K562 (cell line): ENCODE measurements at regions not wholly inside any gene's neighbourhood (a gene's known extent, or its start where the extent isn't known, plus 50 kb on each side); places are given as distances from the start of the nearest gene placed in this dataset.

ENCODE experiments used
- ATAC-seq: fragments of 200-7000 bp; cut with Tn5 transposase; 3 replicates; pipeline ENCODE4 v1.9.1; 2020; ENCODE audit warnings: moderate library complexity
- BruUV-seq: library from RNA; stranded (reverse); fragments of 400-500 nt; replicated peaks from 2 replicates; lab custom pipeline; 2021; lab: Mats Ljungman, UMichigan
- CTCF ChIA-PET: fragments of 300-600 bp; formaldehyde crosslinking; extraction: SDS; loops from one replicate; lab custom pipeline; 2021; ENCODE audit warnings: low intra/inter-chr PET ratio; lab: Yijun Ruan, JAX
- POLR2A ChIA-PET: fragments of 300-600, 350-650 bp; sonication (Branson Sonifier 250); formaldehyde crosslinking; extraction: SDS; loops from one replicate; lab custom pipeline; 2021; ENCODE audit warnings: antibody characterized with exemption, inconsistent platforms; lab: Yijun Ruan, JAX
- DNase-seq, 4 experiments: peaks; one replicate each; pipeline versions ENCODE4 v3.0.0 to v3.0.0-alpha.2; 2011 to 2018; ENCODE audit warnings: low spot score in 3 of 4, mixed read lengths in 3 of 4; ENCODE audit errors: extremely low read depth in 1 of 4
- FAIRE-seq: peaks from 2 replicates; lab custom pipeline; 2011; peaks lifted over from hg19 to GRCh38; lab: Jason Lieb, UNC
- H2AFZ ChIP-seq: 2 replicates; pipeline ENCODE4 v1.6.0; 2011; ENCODE audit warnings: low read depth, low read length, control low read depth, inconsistent platforms
- H3K27ac ChIP-seq: fragments of 200-600 bp; 3 replicates; pipeline ENCODE4 v1.8.0; 2011; ENCODE audit warnings: low read depth, mild to moderate bottlenecking, control low read depth, inconsistent platforms, low read length, moderate library complexity, mixed read lengths; ENCODE audit errors: extremely low read depth
- H3K27me3 ChIP-seq, 2 experiments: fragments of 300-600 bp in 1 of 2; 2 replicates in 1 of 2; 3 replicates in 1 of 2; pipeline versions ENCODE4 v1.6.0 to v1.8.0; 2011; ENCODE audit warnings: inconsistent platforms in 2 of 2, low read length in 2 of 2, mild to moderate bottlenecking in 1 of 2, mixed read lengths in 1 of 2, moderate library complexity in 1 of 2; ENCODE audit not compliant: control insufficient read depth in 2 of 2, insufficient read depth in 2 of 2
- H3K36me3 ChIP-seq: fragments of 300-600 bp; 3 replicates; pipeline ENCODE4 v1.8.0; 2011; ENCODE audit warnings: mild to moderate bottlenecking, low read length, inconsistent platforms; ENCODE audit not compliant: control insufficient read depth, insufficient read depth
- H3K4me1 ChIP-seq, 2 experiments: fragments of 200-600 bp in 1 of 2; replicated peaks in 1 of 2; 2 replicates in 1 of 2; 3 replicates in 1 of 2; pipeline versions ENCODE4 v1.5.1 to v1.8.0; 2011; ENCODE audit warnings: inconsistent platforms in 2 of 2, low read length in 2 of 2, mild to moderate bottlenecking in 1 of 2, mixed read lengths in 1 of 2, moderate library complexity in 1 of 2; ENCODE audit not compliant: control insufficient read depth in 2 of 2, insufficient read depth in 2 of 2
- H3K4me2 ChIP-seq: 2 replicates; pipeline ENCODE4 v1.6.1; 2011; ENCODE audit warnings: low read length, control low read depth, inconsistent platforms, mixed read lengths; ENCODE audit not compliant: insufficient read depth
- H3K4me3 ChIP-seq: fragments of 200-600 bp; sonication (generic), shearing (Covaris generic); 2 replicates; pipeline ENCODE4 v1.5.1; 2016; ENCODE audit warnings: control low read depth, inconsistent platforms
- H3K79me2 ChIP-seq: fragments of 200-600 bp; 3 replicates; pipeline ENCODE4 v1.8.0; 2011; ENCODE audit warnings: low read length, inconsistent platforms; ENCODE audit not compliant: control insufficient read depth, insufficient read depth
- H3K9ac ChIP-seq, 2 experiments: 2 replicates each; pipeline versions ENCODE4 v1.6.0 to v1.6.1; 2011; ENCODE audit warnings: low read depth in 2 of 2, low read length in 2 of 2, control low read depth in 1 of 2, inconsistent platforms in 1 of 2, mild to moderate bottlenecking in 1 of 2, mixed read lengths in 1 of 2; ENCODE audit not compliant: insufficient read depth in 1 of 2
- H3K9me1 ChIP-seq: one replicate; pipeline ENCODE4 v1.6.0; 2011; ENCODE audit warnings: inconsistent platforms, mild to moderate bottlenecking, low read length, moderate library complexity; ENCODE audit not compliant: control insufficient read depth, insufficient read depth
- H3K9me3 ChIP-seq: replicated peaks from 2 replicates; pipeline ENCODE4 v1.5.1; 2011; ENCODE audit warnings: low read depth, low read length, inconsistent platforms; ENCODE audit not compliant: control insufficient read depth, insufficient read depth
- H4K20me1 ChIP-seq: replicated peaks from 2 replicates; pipeline ENCODE4 v1.6.1; 2011; ENCODE audit warnings: low read length, inconsistent platforms, mixed read lengths; ENCODE audit not compliant: control insufficient read depth, insufficient read depth
- ELF1 ChIP-seq: fragments of 200-800 bp; sonication (Bioruptor generic); IDR thresholded peaks from 2 replicates; pipeline ENCODE4 v1.6.1; 2016; ENCODE audit warnings: missing genetic modification characterization, missing compliant biosample characterization
- HMG20B ChIP-seq: fragments of 250-450 bp; sonication (Bioruptor Pico); IDR thresholded peaks from 2 replicates; pipeline ENCODE4 v1.5.0; 2021; ENCODE audit warnings: mild to moderate bottlenecking
- RAD21 ChIP-seq, 2 experiments: fragments of 250-450 bp in 1 of 2; fragments of 450-650 bp in 1 of 2; sonication (Bioruptor Pico) in 1 of 2; formaldehyde crosslinking in 1 of 2; IDR thresholded peaks in 1 of 2; conservative IDR thresholded peaks in 1 of 2; 2 replicates each; pipeline versions ENCODE4 v1.4.0 to v1.8.0; 2020 to 2022; ENCODE audit warnings: mild to moderate bottlenecking in 2 of 2, moderate library complexity in 1 of 2
- SMARCC2 ChIP-seq: fragments of 450-650 bp; IDR thresholded peaks from 2 replicates; pipeline ENCODE4 v1.6.1; 2017; ENCODE audit warnings: antibody characterized with exemption, moderate library complexity, mild to moderate bottlenecking, low read depth
- SNRNP70 ChIP-seq: fragments of 200-400 bp; formaldehyde crosslinking; optimal IDR thresholded peaks from 2 replicates; pipeline ENCODE3; 2017; ENCODE audit warnings: low read depth, low read length
- TCF3 ChIP-seq: sonication (generic); formaldehyde crosslinking; IDR thresholded peaks from 2 replicates; pipeline ENCODE4 v1.4.0; 2020; ENCODE audit warnings: mild to moderate bottlenecking, missing genetic modification reagents
- ZFX ChIP-seq: sonication (generic); formaldehyde crosslinking; IDR thresholded peaks from 2 replicates; pipeline ENCODE4 v1.8.0; 2022; ENCODE audit warnings: mild to moderate bottlenecking, missing genetic modification reagents, moderate library complexity
- ZNF124 ChIP-seq: sonication (generic); formaldehyde crosslinking; IDR thresholded peaks from 2 replicates; pipeline ENCODE4 v1.8.1; 2022; ENCODE audit warnings: missing genetic modification reagents
- WGBS: fragments of 100-300 bp; shearing (Covaris generic); methylation state at CpG from one replicate; pipeline ENCODE4 v1.1.6; 2016; ENCODE audit warnings: low coverage, mixed read lengths; ENCODE audit not compliant: insufficient coverage; ENCODE audit errors: missing lambda C conversion rate; 5-methylcytosine and 5-hydroxymethylcytosine counted together
- in situ Hi-C: fragments of 300-500 bp; cut with MboI; formaldehyde crosslinking; loops from 4 replicates; pipeline ENCODE4 v1.15.0; 2018; ENCODE audit warnings: inconsistent platforms, mixed read lengths
- intact Hi-C: fragments of 100-400 bp; cut with micrococcal nuclease; formaldehyde crosslinking; loops from 2 replicates; pipeline ENCODE4 v1.14.2; 2022
- TF ChIP-seq, protein P1 (sequence below): fragments of 450-650 bp; IDR thresholded peaks from one replicate; pipeline ENCODE4 v1.6.1; 2018; ENCODE audit warnings: mild to moderate bottlenecking, moderate library complexity; ENCODE audit not compliant: partially characterized antibody

DNA sequence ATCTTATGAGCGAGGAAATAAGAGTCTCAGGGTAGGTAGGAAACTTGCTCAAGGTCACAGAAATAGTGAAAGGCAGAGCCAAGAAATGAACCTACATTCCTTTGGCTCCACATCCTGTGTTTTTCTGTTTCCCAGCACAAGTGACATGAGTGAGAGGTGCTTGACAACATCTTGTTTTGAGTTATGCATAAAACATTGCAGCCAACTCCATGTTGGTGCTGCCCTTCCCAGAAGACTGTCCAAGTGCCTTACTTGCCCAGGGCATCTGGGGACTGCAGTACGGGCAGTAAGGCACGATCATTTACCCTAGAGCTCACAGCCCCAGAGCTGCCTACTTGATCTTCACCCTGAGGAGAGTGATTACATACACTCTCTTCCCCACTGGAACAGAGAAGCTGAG lies 148.8 kb downstream of the NOC3L start:
- TF ChIP-seq HMG20B, result no peak
- no peak for TF ChIP-seq ELF1 (tag)
- no peak for TF ChIP-seq RAD21 (CRISPR knock-in tag; conservative IDR thresholded peaks at IDR 0.05 in 1 of 2, IDR thresholded peaks at IDR 0.05 in 1 of 2)
- no peak for TF ChIP-seq ZNF124 (CRISPR knock-in tag)
- Histone ChIP-seq H3K9ac (no peak overlapping the region), H3K4me3 (no peak overlapping the region), H4K20me1 (no peaks in the 10 kb centered on the region), H3K36me3 (no peaks in the 10 kb centered on the region), H3K9me1 (no peaks in the 10 kb centered on the region), H3K4me1 (no peaks in the 10 kb centered on the region), H3K9me3 (no peaks in the 10 kb centered on the region), H2AFZ (no peak overlapping the region), H3K27ac (no peak overlapping the region), H3K79me2 (no peaks in the 10 kb centered on the region), H3K27me3 (peaks cover 0 to 17% of the 10 kb centered on the region in 2 experiments; a peak in 2 of 5 replicates), H3K4me2 (no peak overlapping the region)
- DNase-seq (no peak), FAIRE-seq (no peak), ATAC-seq (no peak)
- no TSS peak for BruUV-seq
- POLR2A ChIA-PET, result no interaction called here
- intact Hi-C loops, result no loop called here
- in situ Hi-C loops, result no loop called here
- CTCF ChIA-PET, result no interaction called here
- 0% methylated on average over 3 of the region's 3 CpGs for WGBS

DNA sequence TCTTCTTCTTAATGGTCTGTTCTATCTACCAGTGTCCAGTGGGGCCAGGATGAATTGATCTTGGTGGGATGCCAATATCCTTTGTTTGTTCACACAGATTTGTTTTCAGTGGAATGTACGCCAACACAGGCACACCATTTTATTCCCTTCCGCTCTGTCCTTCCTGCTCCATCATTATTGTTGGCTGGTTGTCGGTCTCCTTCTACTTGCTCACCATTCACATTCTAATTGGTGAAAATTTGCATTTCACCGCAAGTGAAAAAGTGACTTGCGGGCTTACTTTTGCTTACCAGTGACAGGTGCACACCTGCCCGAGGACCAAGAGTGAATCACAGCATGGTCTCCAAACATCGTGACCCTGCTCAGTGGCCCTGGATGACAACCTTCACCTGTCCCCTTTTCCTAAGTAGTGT lies 148.3 kb downstream of the NOC3L start:
- Histone ChIP-seq H3K4me2 (no peak overlapping the region), H3K79me2 (no peaks in the 10 kb centered on the region), H3K27me3 (peaks cover 0 to 17% of the 10 kb centered on the region in 2 experiments; a peak in 2 of 5 replicates), H2AFZ (no peak overlapping the region), H3K4me1 (no peaks in the 10 kb centered on the region), H3K27ac (no peak overlapping the region), H3K9me1 (no peaks in the 10 kb centered on the region), H3K36me3 (no peaks in the 10 kb centered on the region), H3K9me3 (no peaks in the 10 kb centered on the region), H3K4me3 (no peak overlapping the region), H3K9ac (no peak overlapping the region), H4K20me1 (no peaks in the 10 kb centered on the region)
- ChIA-PET CTCF (no interaction called here), POLR2A (no interaction called here)
- BruUV-seq, result no TSS peak
- intact Hi-C loops (no loop called here), in situ Hi-C loops (no loop called here)
- ATAC-seq (no peak), FAIRE-seq (no peak), DNase-seq (no peak)
- 0% methylated on average over 6 of the region's 7 CpGs for WGBS
- TF ChIP-seq, protein P1, sequence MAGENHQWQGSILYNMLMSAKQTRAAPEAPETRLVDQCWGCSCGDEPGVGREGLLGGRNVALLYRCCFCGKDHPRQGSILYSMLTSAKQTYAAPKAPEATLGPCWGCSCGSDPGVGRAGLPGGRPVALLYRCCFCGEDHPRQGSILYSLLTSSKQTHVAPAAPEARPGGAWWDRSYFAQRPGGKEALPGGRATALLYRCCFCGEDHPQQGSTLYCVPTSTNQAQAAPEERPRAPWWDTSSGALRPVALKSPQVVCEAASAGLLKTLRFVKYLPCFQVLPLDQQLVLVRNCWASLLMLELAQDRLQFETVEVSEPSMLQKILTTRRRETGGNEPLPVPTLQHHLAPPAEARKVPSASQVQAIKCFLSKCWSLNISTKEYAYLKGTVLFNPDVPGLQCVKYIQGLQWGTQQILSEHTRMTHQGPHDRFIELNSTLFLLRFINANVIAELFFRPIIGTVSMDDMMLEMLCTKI, result no peak
- TF ChIP-seq TCF3 (CRISPR knock-in tag) (no peak), ZFX (CRISPR knock-in tag) (no peak), SMARCC2 (no peak), SNRNP70 (no peak)
